ENCODE measurements at regions not wholly inside any gene's neighbourhood (a gene's known extent, or its start where the extent isn't known, plus 50 kb on each side); places are given as distances from the start of the nearest gene placed in this dataset.

DNA sequence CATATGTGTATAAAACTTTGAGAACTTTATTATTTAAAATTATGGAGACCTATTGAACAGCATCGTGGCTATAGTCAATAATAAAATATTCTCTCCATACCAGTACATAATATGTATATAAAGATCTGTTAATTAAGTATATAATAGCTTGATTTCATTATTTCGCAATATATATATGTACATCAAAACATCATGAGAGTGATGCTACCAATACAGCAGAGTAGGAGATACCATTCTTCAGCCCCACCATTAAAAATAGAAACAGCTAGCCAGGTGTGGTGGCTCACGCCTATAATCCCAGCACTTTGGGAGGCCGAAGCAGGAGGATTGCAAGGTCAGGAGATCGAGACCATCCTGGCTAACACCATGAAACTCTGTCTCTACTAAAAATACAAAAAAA lies 1755.3 kb upstream of the SPRY2 start:
- H3K36me3 ChIP-seq (ENCODE audit: control insufficient read depth, insufficient read depth, low read length) = no peaks in the 10 kb centered on the region
- no peak overlapping the region for H3K4ac ChIP-seq (ENCODE audit: low read depth, low read length)
- H3K9me3 ChIP-seq (ENCODE audit: control insufficient read depth, insufficient read depth, low read length) = peaks cover 10% of the 10 kb centered on the region
- H4K8ac ChIP-seq (ENCODE audit: low read depth in 2 of 2, low read length in 2 of 2) = no peak overlapping the region
- no peaks in the 10 kb centered on the region for H3K27me3 ChIP-seq (ENCODE audit: control insufficient read depth, insufficient read depth, low read length)
- no peak overlapping the region for H3K9ac ChIP-seq (ENCODE audit: low read depth, low read length)
- no peak overlapping the region for H4K91ac ChIP-seq (ENCODE audit: insufficient read depth, low read depth, low read length)
- dilution Hi-C loops (cut with HindIII; ENCODE audit: low sequenced_read_pairs, unreplicated experiment) = no loop called here
- no peak overlapping the region for H3K4me2 ChIP-seq (ENCODE audit: low read depth, low read length)
- WGBS, 2 experiments (ENCODE audit: extremely low coverage in 2 of 2, insufficient read length in 1 of 2) = no CpG with 5 or more reads among the region's 5 CpGs
- TF ChIP-seq BHLHE40 (IDR thresholded peaks at IDR 0.05; ENCODE audit: low read depth, low read length) = no peak
- TF ChIP-seq CEBPB (IDR thresholded peaks at IDR 0.05; ENCODE audit: low read depth, low read length) = peak; percentile 76
- ChIA-PET POLR2A (ENCODE audit: unreplicated experiment) (no interaction called here), CTCF (no interaction called here)
- H4K5ac ChIP-seq (ENCODE audit: low read depth, low read length) = no peak overlapping the region
- no peak overlapping the region for H2AK9ac ChIP-seq (replicated peaks; ENCODE audit: low read depth, low read length, poor library complexity)
- ATAC-seq (ENCODE audit: low read depth) (no peak), DNase-seq (no peak)
- no peak overlapping the region for H3K23ac ChIP-seq (ENCODE audit: low read depth, low read length)
- H4K20me1 ChIP-seq (ENCODE audit: insufficient read depth, low read length) = no peaks in the 10 kb centered on the region
- in situ Hi-C loops (cut with MboI; ENCODE audit: low sequenced_read_pairs) = no loop called here
- H2BK5ac ChIP-seq (ENCODE audit: low read depth, low read length, poor library complexity, severe bottlenecking) = no peak overlapping the region
- intact Hi-C loops (cut with micrococcal nuclease) = loop anchor here (10.0 kb wide), 1 partner anchor 1211 kb away; no protein-coding TSS in a partner anchor
- no peak overlapping the region for H3K14ac ChIP-seq (replicated peaks; ENCODE audit: low read depth, low read length)
- H3K4me3 ChIP-seq (ENCODE audit: insufficient read depth, low read depth, low read length) = no peak overlapping the region
- no peak overlapping the region for H2BK15ac ChIP-seq (ENCODE audit: low read depth, low read length)
- no peak overlapping the region for H3K56ac ChIP-seq (ENCODE audit: extremely low read depth, insufficient read depth, low read length)
- no peak overlapping the region for H2AK5ac ChIP-seq (ENCODE audit: low read depth, low read length)
- no peaks in the 10 kb centered on the region for H3K79me1 ChIP-seq (ENCODE audit: low read depth in 1 of 2, low read length in 2 of 2)
- no TSS peak for BruUV-seq (replicated peaks)
- H2BK20ac ChIP-seq (ENCODE audit: low read depth, low read length) = no peak overlapping the region
- H2BK120ac ChIP-seq (ENCODE audit: low read depth, low read length) = no peak overlapping the region
- H3K9me1 ChIP-seq (ENCODE audit: insufficient read depth, low read length) = no peaks in the 10 kb centered on the region
- no peak overlapping the region for H3K27ac ChIP-seq (ENCODE audit: insufficient read depth, low read length)
- H3K4me1 ChIP-seq (ENCODE audit: control insufficient read depth, insufficient read depth, low read length) = no peaks in the 10 kb centered on the region
- no peak overlapping the region for H3K18ac ChIP-seq (ENCODE audit: low read depth, low read length)
- H2AFZ ChIP-seq (replicated peaks; ENCODE audit: low read length, poor library complexity) = no peak overlapping the region

Data from IMR-90 (cell line).